ENCODE measurements at regions not wholly inside any gene's neighbourhood (a gene's known extent, or its start where the extent isn't known, plus 50 kb on each side); places are given as distances from the start of the nearest gene placed in this dataset.

DNA sequence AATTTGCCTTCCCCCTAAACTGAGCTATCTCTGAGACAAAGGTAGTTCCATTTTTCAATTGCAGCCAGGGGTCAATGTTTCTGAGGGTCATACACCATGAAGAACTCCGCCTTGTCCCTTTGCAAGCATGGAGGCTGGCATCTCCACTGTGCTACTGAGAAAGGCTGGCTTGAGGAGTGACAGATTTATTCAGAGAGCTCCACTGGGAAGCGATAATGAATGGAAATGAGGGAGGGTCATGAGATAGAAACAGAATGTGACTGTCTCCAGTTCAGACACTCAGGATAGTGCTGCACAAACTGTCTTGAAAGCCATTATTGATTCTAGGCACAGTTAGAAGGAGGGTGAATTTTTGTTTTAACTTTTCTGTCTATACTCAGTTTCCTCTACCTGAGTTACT is 197.5 kb downstream of the ZNF326 start:
- ATAC-seq, result no peak
- DNase-seq, result no peak
- intact Hi-C loops (cut with micrococcal nuclease), result no loop called here

- DNase-seq, result no peak
- intact Hi-C loops (cut with micrococcal nuclease), result no loop called here
- peak; percentile 87 for ATAC-seq
Measured at GRCh38 chr1:90190523-90190922, 195.6 kb downstream of the ZNF326 start.

DNA sequence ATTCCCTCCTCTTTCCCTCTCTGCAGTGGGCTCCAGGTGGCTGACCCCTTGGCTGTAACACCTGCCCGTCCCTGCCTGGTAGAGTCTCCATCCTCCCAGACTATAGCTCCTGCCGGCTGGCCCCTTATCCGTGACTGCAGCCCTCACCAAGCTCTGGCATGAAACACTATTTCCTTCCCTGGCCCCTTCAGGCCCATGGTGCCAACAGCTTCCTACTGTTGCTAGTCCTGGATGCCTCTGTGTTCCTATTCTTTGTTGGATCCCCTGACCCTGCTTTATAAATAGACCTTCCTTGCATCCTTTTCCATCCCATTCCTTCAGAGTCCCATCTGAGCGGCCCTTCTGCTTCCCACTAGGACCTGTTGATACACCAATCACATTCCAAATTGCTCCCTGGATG is 195.0 kb downstream of the ZNF326 start:
- ATAC-seq (peak; percentile 36), DNase-seq (no peak)
- intact Hi-C loops (cut with micrococcal nuclease), result no loop called here

DNA sequence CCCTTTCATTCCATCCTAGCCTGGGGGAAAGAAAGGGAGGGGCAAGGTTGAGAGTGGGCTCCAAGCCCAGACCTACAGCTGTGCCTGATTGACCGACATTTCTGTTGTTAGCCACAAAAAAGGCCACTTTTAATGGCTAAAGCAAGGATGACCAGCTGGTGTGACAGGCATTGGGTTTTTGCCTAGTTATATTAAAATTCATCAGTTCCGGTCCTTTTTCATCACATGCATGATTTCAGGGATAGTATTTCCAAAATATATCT is 192.3 kb downstream of the ZNF326 start:
- DNase-seq (no peak), ATAC-seq (no peak)
- intact Hi-C loops (cut with micrococcal nuclease), result no loop called here

DNA sequence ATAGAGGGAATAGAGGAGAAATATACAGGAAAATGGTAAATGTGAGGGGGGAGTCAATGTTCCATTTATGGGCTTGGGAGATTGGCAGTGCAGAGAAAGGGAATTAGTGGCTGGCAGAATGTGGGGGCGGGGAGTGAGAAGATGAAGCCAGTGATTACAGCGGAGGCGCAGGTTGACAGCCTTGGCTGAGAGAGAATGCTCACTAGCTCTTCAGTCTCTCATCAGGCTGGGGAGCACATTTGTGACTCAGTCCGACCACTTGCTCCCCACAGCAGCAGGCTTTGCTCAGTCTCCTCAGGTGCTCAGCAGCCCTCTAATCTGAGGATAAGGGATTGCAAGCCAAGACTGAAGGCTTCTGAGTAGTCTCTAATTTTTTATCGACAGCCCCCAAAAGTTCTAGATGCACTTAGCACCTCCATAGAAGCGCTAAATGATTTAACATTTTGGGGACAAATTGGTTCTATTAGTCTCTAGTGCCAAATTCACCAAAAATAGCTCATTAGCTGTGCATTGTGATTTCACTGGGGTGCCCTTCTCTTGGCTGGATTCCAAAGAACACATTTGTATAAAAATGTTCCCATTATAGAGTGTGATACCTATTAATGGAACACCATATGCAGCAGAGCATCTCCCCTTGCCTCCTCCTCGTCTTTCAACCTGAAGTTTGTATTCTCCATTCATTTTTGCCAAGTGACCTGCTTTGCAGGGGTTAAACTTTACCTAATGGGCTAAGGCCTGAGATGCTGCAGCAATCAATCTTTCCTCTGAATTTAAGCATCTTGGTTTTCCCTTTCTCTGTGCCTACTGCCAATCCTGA is 191.8 kb downstream of the ZNF326 start:
- ATAC-seq (no peak), DNase-seq (no peak)
- intact Hi-C loops (cut with micrococcal nuclease), result no loop called here

GRCh38 chr1:90176530-90176929 is 181.6 kb downstream of the ZNF326 start:
- no peak for ATAC-seq
- intact Hi-C loops (cut with micrococcal nuclease), result no loop called here

GRCh38 chr1:90175490-90176167 is 180.7 kb downstream of the ZNF326 start:
- ATAC-seq, result no peak
- DNase-seq, result no peak
- intact Hi-C loops (cut with micrococcal nuclease), result no loop called here

More at GRCh38 chr1:90176530-90176929, 181.6 kb downstream of the ZNF326 start:
- no peak for DNase-seq

- no peak for ATAC-seq
- DNase-seq, result no peak
- intact Hi-C loops (cut with micrococcal nuclease), result no loop called here
Measured at GRCh38 chr1:90174246-90174645, 179.3 kb downstream of the ZNF326 start.

DNA sequence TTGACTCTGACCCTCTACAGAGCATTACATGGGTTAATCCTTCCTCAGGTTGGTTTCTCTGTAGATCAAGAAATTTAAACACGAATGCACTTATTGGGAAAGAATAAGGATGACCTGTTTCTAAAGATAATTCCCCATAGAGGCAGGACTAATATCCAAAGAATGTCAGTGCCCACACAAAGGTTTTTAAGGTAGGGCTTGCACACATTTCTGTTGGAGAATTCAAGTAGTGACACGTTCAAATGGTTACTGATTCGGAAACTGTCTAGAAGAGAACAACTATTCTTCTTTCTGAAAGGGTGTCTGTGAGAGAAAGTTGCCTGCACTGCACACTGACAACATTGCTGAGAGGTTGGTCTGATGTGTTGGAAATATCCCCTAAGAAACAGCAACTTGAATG is 167.3 kb downstream of the ZNF326 start:
- no peak for DNase-seq
- intact Hi-C loops (cut with micrococcal nuclease), result no loop called here

GRCh38 chr1:90161625-90162024 is 166.7 kb downstream of the ZNF326 start:
- intact Hi-C loops (cut with micrococcal nuclease), result no loop called here
- no peak for ATAC-seq
- no peak for DNase-seq

More for the DNA sequence above, 167.3 kb downstream of the ZNF326 start:
- no peak for ATAC-seq

- no peak for DNase-seq
- intact Hi-C loops (cut with micrococcal nuclease), result no loop called here
- no peak for ATAC-seq
Measured at GRCh38 chr1:90155721-90156487, 161.0 kb downstream of the ZNF326 start.

- ATAC-seq, result no peak
- no peak for DNase-seq
- intact Hi-C loops (cut with micrococcal nuclease), result no loop called here
Measured at GRCh38 chr1:90154711-90155110, 159.8 kb downstream of the ZNF326 start.

- ATAC-seq (no peak), DNase-seq (no peak)
- intact Hi-C loops (cut with micrococcal nuclease), result no loop called here
Measured at GRCh38 chr1:90149101-90149500, 154.2 kb downstream of the ZNF326 start.

DNA sequence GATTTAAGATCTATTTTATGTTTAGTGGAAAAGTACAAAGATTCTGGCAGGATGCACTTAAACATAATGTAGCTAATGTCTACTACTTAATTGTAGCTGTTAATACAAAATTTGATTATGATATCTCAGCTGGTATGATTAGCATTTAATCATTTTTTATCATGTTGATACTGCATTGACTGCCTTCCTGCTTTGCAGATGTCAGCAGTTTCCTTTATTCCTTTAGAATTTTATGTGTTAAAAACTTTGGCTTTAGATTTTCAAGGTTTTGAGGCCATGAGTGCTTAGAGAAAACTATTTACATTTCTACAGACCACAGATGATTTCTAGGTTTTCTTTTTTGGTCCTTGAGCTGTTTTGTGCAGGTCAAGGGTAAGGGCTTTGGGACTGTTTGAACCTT is 152.2 kb downstream of the ZNF326 start:
- no peak for ATAC-seq
- intact Hi-C loops (cut with micrococcal nuclease), result no loop called here
- no peak for DNase-seq

DNA sequence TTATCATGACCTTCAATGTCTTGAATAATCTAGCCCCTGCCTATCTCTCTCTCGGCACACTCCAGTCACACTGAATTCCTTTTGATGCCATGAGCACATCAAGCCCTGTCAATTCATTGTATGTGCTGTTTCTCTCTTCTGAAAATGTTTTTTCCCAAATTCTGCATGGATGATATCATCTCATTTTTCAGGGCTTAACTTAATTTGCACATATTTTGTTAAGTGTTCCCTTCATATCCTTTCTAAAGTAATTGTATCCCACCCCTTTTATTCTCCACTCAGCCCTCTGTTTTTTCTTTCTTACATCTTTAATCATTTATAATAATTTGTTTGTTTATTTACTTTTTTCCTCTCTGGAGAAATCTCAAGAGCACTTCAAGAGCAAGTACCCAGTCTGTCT is 149.9 kb downstream of the ZNF326 start:
- no peak for DNase-seq
- intact Hi-C loops (cut with micrococcal nuclease), result no loop called here
- ATAC-seq, result no peak

DNA sequence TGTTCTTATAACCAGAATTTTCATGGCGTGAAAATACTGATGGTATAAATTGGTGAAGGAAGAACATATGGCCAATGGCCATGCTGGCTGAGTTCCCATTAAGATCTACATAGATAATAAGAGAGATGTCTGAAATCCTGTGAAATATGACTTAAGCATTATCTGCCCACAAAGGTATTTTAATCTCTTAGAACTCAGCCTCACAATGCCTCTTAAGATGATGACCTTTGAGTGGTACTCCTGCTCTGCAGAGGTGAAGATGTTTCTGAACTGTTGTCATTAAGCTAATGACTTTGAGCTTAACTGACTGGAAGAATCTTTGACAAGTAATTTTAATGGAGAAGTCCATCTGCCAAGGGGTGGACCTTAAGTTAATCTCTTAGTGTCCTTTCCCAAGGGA is 148.7 kb downstream of the ZNF326 start:
- intact Hi-C loops (cut with micrococcal nuclease), result no loop called here
- ATAC-seq (no peak), DNase-seq (no peak)

- ATAC-seq (no peak), DNase-seq (no peak)
- intact Hi-C loops (cut with micrococcal nuclease), result no loop called here
Measured at GRCh38 chr1:90142697-90143096, 147.8 kb downstream of the ZNF326 start.

DNA sequence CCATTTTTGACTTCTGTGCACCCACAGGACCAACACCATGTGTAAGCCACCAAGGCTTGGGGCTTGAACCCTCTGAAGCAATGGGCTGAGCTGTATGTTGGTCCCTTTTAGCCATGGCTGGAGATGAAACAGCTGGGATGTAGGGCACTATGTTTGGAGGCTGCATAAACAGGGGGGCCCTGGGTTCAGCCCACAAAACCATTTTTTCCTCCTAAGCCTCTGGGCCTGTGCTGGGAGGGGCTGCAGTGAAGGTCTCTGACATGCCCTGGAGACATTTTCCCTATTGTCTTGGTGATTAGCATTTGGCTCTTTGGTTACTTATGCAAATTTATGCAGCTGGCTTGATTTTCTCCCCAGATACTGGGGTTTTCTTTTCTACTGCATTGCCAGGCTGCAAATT is 144.9 kb downstream of the ZNF326 start:
- ATAC-seq (no peak), DNase-seq (no peak)
- intact Hi-C loops (cut with micrococcal nuclease), result no loop called here

GRCh38 chr1:90135286-90135685 is 140.4 kb downstream of the ZNF326 start:
- intact Hi-C loops (cut with micrococcal nuclease), result no loop called here
- ATAC-seq (no peak), DNase-seq (no peak)

- no peak for DNase-seq
- ATAC-seq, result no peak
- intact Hi-C loops (cut with micrococcal nuclease), result no loop called here
Measured at GRCh38 chr1:90134175-90134955, 139.5 kb downstream of the ZNF326 start.

Data from left ventricle myocardium superior (tissue), 1 donor.